ENCODE measurements at regions not wholly inside any gene's neighbourhood (a gene's known extent, or its start where the extent isn't known, plus 50 kb on each side); places are given as distances from the start of the nearest gene placed in this dataset.
"Not testable (repeated sequence)": the region's sequence is repeated elsewhere in the genome, so short reads cannot be mapped to it uniquely, and the experiment has no call there.

DNA sequence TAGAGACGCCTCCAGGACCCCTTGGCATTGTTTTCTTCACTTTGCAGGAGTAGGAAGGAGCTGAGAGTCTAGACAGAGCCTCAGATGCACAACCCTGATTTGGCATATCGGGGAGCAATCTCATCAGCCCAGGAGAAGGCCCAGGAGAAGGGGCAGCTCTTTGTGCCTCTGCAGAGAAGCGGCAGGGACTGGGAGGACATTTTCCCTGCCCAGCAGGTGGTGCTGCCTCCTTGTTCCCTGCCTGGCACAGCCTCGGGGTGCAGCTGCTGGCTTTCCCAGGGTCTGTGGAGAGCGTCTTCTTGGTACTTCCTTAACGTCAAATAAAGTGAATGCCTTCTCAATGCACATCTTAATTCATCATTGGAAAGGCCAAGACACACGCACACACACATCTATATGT lies 419.5 kb downstream of the TMEM121 start:
- no peak for TF ChIP-seq ZFX (IDR thresholded peaks at IDR 0.05; ENCODE audit: borderline replicate concordance)
- TF ChIP-seq, protein P1, sequence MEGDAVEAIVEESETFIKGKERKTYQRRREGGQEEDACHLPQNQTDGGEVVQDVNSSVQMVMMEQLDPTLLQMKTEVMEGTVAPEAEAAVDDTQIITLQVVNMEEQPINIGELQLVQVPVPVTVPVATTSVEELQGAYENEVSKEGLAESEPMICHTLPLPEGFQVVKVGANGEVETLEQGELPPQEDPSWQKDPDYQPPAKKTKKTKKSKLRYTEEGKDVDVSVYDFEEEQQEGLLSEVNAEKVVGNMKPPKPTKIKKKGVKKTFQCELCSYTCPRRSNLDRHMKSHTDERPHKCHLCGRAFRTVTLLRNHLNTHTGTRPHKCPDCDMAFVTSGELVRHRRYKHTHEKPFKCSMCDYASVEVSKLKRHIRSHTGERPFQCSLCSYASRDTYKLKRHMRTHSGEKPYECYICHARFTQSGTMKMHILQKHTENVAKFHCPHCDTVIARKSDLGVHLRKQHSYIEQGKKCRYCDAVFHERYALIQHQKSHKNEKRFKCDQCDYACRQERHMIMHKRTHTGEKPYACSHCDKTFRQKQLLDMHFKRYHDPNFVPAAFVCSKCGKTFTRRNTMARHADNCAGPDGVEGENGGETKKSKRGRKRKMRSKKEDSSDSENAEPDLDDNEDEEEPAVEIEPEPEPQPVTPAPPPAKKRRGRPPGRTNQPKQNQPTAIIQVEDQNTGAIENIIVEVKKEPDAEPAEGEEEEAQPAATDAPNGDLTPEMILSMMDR (IDR thresholded peaks at IDR 0.05) = peak; percentile 6; the same call in 1 of the 2 replicates
- no peak overlapping the region for H3K27ac ChIP-seq

DNA sequence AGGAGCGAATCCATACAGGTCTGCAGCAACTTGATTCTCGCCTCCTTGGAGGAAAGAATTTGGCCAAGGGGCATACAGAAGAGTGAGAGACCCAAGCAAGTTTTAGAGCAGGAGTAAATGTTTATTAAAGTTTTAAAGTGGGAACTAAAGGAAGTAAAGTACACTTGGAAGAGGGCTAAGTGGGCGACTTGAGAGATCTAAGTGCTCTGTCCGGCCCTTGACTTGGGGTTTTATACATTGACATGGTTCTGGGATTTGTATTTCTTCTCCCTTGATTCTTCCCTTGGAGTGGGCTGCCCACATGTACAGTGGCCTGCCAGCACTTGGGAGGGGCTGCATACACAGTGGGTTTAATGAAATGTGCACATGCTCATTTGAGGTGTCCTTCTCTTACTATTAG lies 421.2 kb downstream of the TMEM121 start:
- H3K27ac ChIP-seq = no peak overlapping the region
- TF ChIP-seq, protein P1 (IDR thresholded peaks at IDR 0.05) = no peak
- TF ChIP-seq ZFX (IDR thresholded peaks at IDR 0.05; ENCODE audit: borderline replicate concordance) = no peak

DNA sequence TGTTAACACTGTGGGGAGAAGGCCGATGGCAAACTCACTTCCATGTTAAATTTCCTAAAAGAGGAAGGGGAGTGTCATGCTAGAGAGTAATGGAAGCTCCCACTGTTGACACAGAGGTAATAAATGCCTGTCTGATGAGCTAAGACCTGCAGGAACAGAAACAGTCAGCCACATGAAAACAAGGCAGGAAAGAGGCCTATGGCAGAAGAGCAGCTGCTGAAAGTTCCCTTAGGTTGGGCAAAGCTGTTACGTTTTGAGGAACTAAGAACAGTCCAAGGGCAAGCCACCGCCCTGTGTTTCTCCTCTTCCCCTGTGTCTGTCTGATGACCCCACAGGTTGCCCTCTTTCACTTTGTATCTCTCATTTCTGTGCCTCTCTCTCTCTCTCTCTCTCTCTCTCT lies 422.6 kb downstream of the TMEM121 start:
- H3K27ac ChIP-seq = not testable (repeated sequence)

DNA sequence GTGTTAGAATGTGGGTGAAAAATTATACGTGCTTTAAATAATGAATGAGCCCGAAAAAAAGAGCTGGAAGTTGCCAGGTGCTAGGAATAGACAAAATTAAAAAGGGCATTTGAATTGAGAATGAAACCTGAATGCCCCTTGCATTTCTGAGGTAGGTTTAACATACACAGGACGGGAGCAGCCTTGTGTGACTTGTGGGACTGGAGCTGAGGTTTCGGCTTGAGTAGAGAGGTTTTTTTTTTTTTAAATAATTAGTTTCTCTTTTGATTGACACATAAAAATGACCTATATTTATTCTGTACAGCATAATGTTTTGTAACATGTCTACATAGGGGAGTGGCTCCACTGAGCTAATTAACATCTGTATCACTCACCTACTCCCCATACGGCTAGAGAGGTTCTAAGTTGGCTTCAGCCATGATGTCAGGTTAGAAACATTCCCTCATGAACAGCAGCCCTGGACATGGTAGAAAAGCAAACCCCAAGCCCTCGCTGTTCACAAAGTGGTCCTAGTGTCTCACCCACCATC lies 424.0 kb downstream of the TMEM121 start:
- H3K27ac ChIP-seq = not testable (repeated sequence)

DNA sequence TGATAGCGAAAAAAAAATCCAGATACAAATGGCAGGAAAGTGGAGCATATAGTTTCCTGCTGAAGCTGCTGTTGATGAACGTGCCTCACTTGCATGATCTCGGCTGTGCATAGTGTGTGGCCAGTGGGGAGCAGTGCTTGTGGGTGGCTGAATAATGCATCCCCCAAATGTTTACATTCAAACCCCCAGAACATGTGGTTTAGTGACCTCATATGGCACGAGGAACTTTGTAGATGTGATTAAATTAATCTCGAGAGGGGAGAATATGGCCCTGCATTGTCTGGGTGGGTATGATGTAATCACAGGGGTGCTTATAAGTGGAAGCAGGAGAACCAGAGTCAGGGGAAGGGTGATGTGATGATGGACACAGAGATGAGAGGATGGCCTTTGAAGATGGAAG lies 425.0 kb downstream of the TMEM121 start:
- H3K27ac ChIP-seq = no peak overlapping the region
- TF ChIP-seq ZFX (IDR thresholded peaks at IDR 0.05; ENCODE audit: borderline replicate concordance) = no peak
- TF ChIP-seq, protein P1 (IDR thresholded peaks at IDR 0.05) = no peak

DNA sequence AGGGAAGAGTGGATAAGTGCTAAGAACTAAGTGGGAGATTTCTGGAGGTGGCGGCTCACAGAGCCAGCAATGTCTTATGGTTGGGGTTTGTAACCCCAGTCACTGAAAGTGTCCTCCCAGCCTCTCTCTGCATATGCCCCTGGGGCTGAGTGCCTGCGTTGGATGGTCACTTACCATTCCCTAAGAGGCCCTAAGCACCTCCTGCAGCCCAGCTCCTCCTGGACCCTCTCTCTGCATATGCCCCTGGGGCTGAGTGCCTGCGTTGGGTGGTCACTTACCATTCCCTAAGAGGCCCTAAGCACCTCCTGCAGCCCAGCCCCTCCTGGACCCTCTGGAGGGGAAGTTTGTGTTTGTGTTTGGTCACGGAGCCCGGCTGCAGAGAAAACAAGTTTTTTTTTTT lies 425.8 kb downstream of the TMEM121 start:
- TF ChIP-seq ZFX (IDR thresholded peaks at IDR 0.05; ENCODE audit: borderline replicate concordance) = no peak
- TF ChIP-seq, protein P1 (IDR thresholded peaks at IDR 0.05) = no peak
- H3K27ac ChIP-seq = no peak overlapping the region

DNA sequence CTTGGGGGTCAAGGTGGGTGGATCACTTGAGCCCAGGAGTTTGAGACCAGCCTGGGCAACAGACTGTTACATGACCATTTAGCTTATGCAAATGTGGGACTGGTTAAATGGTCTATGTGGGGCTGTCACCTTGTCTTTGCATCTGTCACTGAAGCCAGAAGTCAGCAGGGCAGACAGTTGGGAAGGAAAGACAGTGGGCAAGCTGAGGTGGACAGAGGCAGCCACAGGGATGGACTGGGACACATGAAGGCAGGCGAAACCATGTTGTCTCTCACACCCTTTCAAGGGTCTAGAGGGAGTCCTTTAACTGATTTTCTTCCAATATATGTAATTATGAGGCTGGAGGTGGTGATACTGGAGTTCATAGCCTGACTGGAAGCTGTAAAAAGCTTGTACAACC lies 426.4 kb downstream of the TMEM121 start:
- no peak overlapping the region for H3K27ac ChIP-seq
- TF ChIP-seq, protein P1 (IDR thresholded peaks at IDR 0.05) = no peak
- no peak for TF ChIP-seq ZFX (IDR thresholded peaks at IDR 0.05; ENCODE audit: borderline replicate concordance)

DNA sequence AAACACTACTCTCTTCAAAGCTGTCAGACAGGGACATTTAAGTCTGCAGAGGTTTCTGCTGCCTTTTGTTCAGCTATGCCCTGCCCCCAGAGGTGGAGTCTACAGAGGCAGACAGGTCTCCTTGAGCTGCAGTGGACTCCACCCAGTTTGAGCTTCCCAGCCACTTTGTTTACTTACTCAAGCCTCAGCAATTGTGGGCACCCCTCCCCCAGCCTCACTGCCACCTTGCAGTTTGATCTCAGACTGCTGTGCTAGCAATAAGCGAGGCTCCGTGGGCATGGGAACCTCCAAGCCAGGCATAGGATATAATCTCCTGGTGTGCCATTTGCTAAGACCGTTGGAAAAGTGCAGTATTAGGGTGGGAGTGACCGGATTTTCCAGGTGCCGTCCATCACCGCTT lies 435.2 kb downstream of the TMEM121 start:
- not testable (repeated sequence) for H3K27ac ChIP-seq

DNA sequence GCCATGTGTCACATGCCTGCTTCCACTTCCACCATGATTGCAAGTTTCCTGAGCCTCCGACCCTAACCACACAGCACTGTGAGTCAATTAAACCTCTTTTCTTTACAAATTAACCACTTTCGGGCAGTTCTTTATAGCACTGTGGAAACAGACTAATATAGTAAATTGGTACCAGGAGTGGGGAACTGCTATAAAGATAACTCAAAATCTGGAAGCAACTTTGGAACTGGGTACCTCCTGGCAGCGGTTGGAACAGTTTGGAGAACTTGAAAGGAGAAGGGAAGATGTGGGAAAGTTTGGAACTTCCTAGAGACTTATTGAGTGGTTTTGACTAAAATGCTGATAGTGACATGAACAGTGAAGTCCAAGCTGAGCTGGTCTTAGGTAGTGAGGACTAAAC lies 436.1 kb downstream of the TMEM121 start:
- TF ChIP-seq ZFX (IDR thresholded peaks at IDR 0.05; ENCODE audit: borderline replicate concordance) = no peak
- TF ChIP-seq, protein P1 (IDR thresholded peaks at IDR 0.05) = no peak
- no peak overlapping the region for H3K27ac ChIP-seq

All from 22Rv1 (cell line).